Mammary epithelial cell (primary cell): ENCODE measurements at regions not wholly inside any gene's neighbourhood (a gene's known extent, or its start where the extent isn't known, plus 50 kb on each side); places are given as distances from the start of the nearest gene placed in this dataset.

Experiments used
- CTCF ChIP-seq, 2 donors: IDR thresholded peaks in 1 of 2; conservative IDR thresholded peaks in 1 of 2; 2 replicates each; pipeline ENCODE4 v1.5.1; 2011 to 2012; ENCODE audit warnings: inconsistent platforms in 2 of 2, low read length in 2 of 2, mild to moderate bottlenecking in 2 of 2, control low read depth in 1 of 2, low read depth in 1 of 2; ENCODE audit not compliant: insufficient read depth in 1 of 2; ENCODE audit errors: extremely low read depth in 1 of 2
- EZH2 ChIP-seq: IDR thresholded peaks from 2 replicates; pipeline ENCODE4 v1.6.1; 2012; ENCODE audit warnings: low read length, inconsistent platforms, borderline replicate concordance

- TF ChIP-seq EZH2, result no peak
- no peak for TF ChIP-seq CTCF (conservative IDR thresholded peaks at IDR 0.05 in 1 of 2, IDR thresholded peaks at IDR 0.05 in 1 of 2; ENCODE audit: extremely low read depth in 1 of 2, insufficient read depth in 1 of 2, low read depth in 1 of 2, low read length in 2 of 2)
These were observed 350.0 kb upstream of the POU3F1 start for GRCh38 chr1:38396606-38397005.
